ENCODE measurements at regions not wholly inside any gene's neighbourhood (a gene's known extent, or its start where the extent isn't known, plus 50 kb on each side); places are given as distances from the start of the nearest gene placed in this dataset.
A peak's percentile ranks its signal among the peaks of the same experiment; 100 is the strongest.

- peak; percentile 62 for DNase-seq (ENCODE audit: low read depth)
Observed at GRCh38 chr16:64238571-64238970, 883.3 kb downstream of the CDH11 start.

- DNase-seq (ENCODE audit: low read depth), result no peak
Observed at GRCh38 chr16:64236316-64236715, 885.5 kb downstream of the CDH11 start.

- DNase-seq (ENCODE audit: low read depth), result no peak
Observed at GRCh38 chr16:64234200-64234599, 887.7 kb downstream of the CDH11 start.

GRCh38 chr16:64225696-64226095, 896.2 kb downstream of the CDH11 start:
- DNase-seq (ENCODE audit: low read depth), result no peak

- DNase-seq (ENCODE audit: low read depth), result no peak
Observed at GRCh38 chr16:64225036-64225435, 896.8 kb downstream of the CDH11 start.

GRCh38 chr16:64217789-64218535, 903.9 kb downstream of the CDH11 start:
- no peak for DNase-seq (ENCODE audit: low read depth)

- no peak for DNase-seq (ENCODE audit: low read depth)
Observed at GRCh38 chr16:64215730-64216129, 906.1 kb downstream of the CDH11 start.

GRCh38 chr16:64211331-64211730, 910.5 kb downstream of the CDH11 start:
- no peak for DNase-seq (ENCODE audit: low read depth)

GRCh38 chr16:64206862-64207261, 915.0 kb downstream of the CDH11 start:
- DNase-seq (ENCODE audit: low read depth), result no peak

- DNase-seq (ENCODE audit: low read depth), result no peak
Observed at GRCh38 chr16:64203126-64203525, 918.7 kb downstream of the CDH11 start.

- DNase-seq (ENCODE audit: low read depth), result no peak
Observed at GRCh38 chr16:64202571-64202970, 919.3 kb downstream of the CDH11 start.

GRCh38 chr16:64196444-64196843, 925.4 kb downstream of the CDH11 start:
- peak; percentile 19 for DNase-seq (ENCODE audit: low read depth)

GRCh38 chr16:64185954-64186353, 935.9 kb downstream of the CDH11 start:
- DNase-seq (ENCODE audit: low read depth), result no peak

- DNase-seq (ENCODE audit: low read depth), result no peak
Observed at GRCh38 chr16:64184156-64184555, 937.7 kb downstream of the CDH11 start.

GRCh38 chr16:64182985-64183384, 938.9 kb downstream of the CDH11 start:
- no peak for DNase-seq (ENCODE audit: low read depth)

- no peak for DNase-seq (ENCODE audit: low read depth)
Observed at GRCh38 chr16:64181271-64181925, 940.5 kb downstream of the CDH11 start.

- DNase-seq (ENCODE audit: low read depth), result no peak
Observed at GRCh38 chr16:64180136-64180900, 941.5 kb downstream of the CDH11 start.

- no peak for DNase-seq (ENCODE audit: low read depth)
Observed at GRCh38 chr16:64174327-64174726, 947.5 kb downstream of the CDH11 start.

GRCh38 chr16:64172652-64173051, 949.2 kb downstream of the CDH11 start:
- no peak for DNase-seq (ENCODE audit: low read depth)

GRCh38 chr16:64172226-64172625, 949.6 kb downstream of the CDH11 start:
- no peak for DNase-seq (ENCODE audit: low read depth)

- no peak for DNase-seq (ENCODE audit: low read depth)
Observed at GRCh38 chr16:64171632-64172031, 950.2 kb downstream of the CDH11 start.

GRCh38 chr16:64168371-64168770, 953.5 kb downstream of the CDH11 start:
- no peak for DNase-seq (ENCODE audit: low read depth)

GRCh38 chr16:64167936-64168335, 953.9 kb downstream of the CDH11 start:
- DNase-seq (ENCODE audit: low read depth), result no peak

Measured in HS-5 (cell line).